Fibroblast of lung (primary cell): ENCODE measurements at regions not wholly inside any gene's neighbourhood (a gene's known extent, or its start where the extent isn't known, plus 50 kb on each side); places are given as distances from the start of the nearest gene placed in this dataset.

Experiments used
- DNase-seq, 2 donors: peaks; one replicate each; pipeline versions ENCODE4 v3.0.0 to v3.0.0-alpha.2; 2010; ENCODE audit warnings: low read depth in 2 of 2
- H2AFZ ChIP-seq: 2 replicates; pipeline ENCODE4 v1.5.1; 2012; ENCODE audit warnings: low read length, control low read depth, inconsistent platforms
- H3K27ac ChIP-seq: 2 replicates; pipeline ENCODE4 v1.5.1; 2011; ENCODE audit warnings: low read length, control low read depth; ENCODE audit not compliant: insufficient read depth
- H3K27me3 ChIP-seq: 2 replicates; pipeline ENCODE4 v1.5.1; 2011; ENCODE audit warnings: mild to moderate bottlenecking, low read length; ENCODE audit not compliant: control insufficient read depth, insufficient read depth
- H3K36me3 ChIP-seq: 2 replicates; pipeline ENCODE4 v1.5.1; 2011; ENCODE audit warnings: low read length; ENCODE audit not compliant: control insufficient read depth, insufficient read depth
- H3K4me1 ChIP-seq: 2 replicates; pipeline ENCODE4 v1.5.1; 2011; ENCODE audit warnings: low read length; ENCODE audit not compliant: control insufficient read depth, insufficient read depth; ENCODE audit errors: extremely low read depth
- H3K4me2 ChIP-seq: 2 replicates; pipeline ENCODE4 v1.5.1; 2011; ENCODE audit warnings: low read length, control low read depth; ENCODE audit not compliant: insufficient read depth; ENCODE audit errors: extremely low read depth
- H3K4me3 ChIP-seq, 4 experiments: fragments of 200-600 bp in 1 of 4; sonication (generic) in 1 of 4; replicated peaks in 1 of 4; 2 replicates each; pipeline ENCODE4 v1.5.1; 2011 to 2016; ENCODE audit warnings: low read length in 4 of 4, low read depth in 3 of 4, mild to moderate bottlenecking in 3 of 4, control low read depth in 2 of 4, inconsistent platforms in 1 of 4, mixed read lengths in 1 of 4; ENCODE audit not compliant: insufficient read depth in 1 of 4; ENCODE audit errors: control extremely low read depth in 1 of 4
- H3K79me2 ChIP-seq: 2 replicates; pipeline ENCODE4 v1.5.1; 2012; ENCODE audit warnings: mild to moderate bottlenecking, low read length, inconsistent platforms; ENCODE audit not compliant: control insufficient read depth, insufficient read depth
- H3K9ac ChIP-seq: 2 replicates; pipeline ENCODE4 v1.5.1; 2011; ENCODE audit warnings: mild to moderate bottlenecking, low read length, control low read depth; ENCODE audit not compliant: insufficient read depth
- H3K9me3 ChIP-seq: 2 replicates; pipeline ENCODE4 v1.5.1; 2012; ENCODE audit warnings: low read depth, low read length; ENCODE audit not compliant: control insufficient read depth, insufficient read depth
- H4K20me1 ChIP-seq: 2 replicates; pipeline ENCODE4 v1.5.1; 2011; ENCODE audit warnings: low read length; ENCODE audit not compliant: control insufficient read depth, insufficient read depth; ENCODE audit errors: extremely low read depth
- CTCF ChIP-seq, 2 donors: IDR thresholded peaks in 1 of 2; conservative IDR thresholded peaks in 1 of 2; 1 replicate in 1 of 2; 2 replicates in 1 of 2; pipeline ENCODE4 v1.5.1; 2011 to 2012; ENCODE audit warnings: low read length in 2 of 2, control low read depth in 1 of 2, inconsistent platforms in 1 of 2, low read depth in 1 of 2, mild to moderate bottlenecking in 1 of 2
- EZH2 ChIP-seq: IDR thresholded peaks from 2 replicates; pipeline ENCODE4 v1.5.1; 2012; ENCODE audit warnings: low read length, control low read depth, mild to moderate bottlenecking; ENCODE audit errors: missing control alignments

- no peak overlapping the region for H3K4me2 ChIP-seq
- no peaks in the 10 kb centered on the region for H3K27me3 ChIP-seq
- H3K9me3 ChIP-seq: no peaks in the 10 kb centered on the region
- no peak overlapping the region for H3K4me3 ChIP-seq
- no peak overlapping the region for H3K9ac ChIP-seq
- H3K4me1 ChIP-seq: no peaks in the 10 kb centered on the region
- H3K79me2 ChIP-seq: no peaks in the 10 kb centered on the region
- no peak overlapping the region for H3K27ac ChIP-seq
- DNase-seq: no peak
- H3K36me3 ChIP-seq: no peaks in the 10 kb centered on the region
- TF ChIP-seq EZH2: no peak
- TF ChIP-seq CTCF (conservative IDR thresholded peaks at IDR 0.05 in 1 of 2, IDR thresholded peaks at IDR 0.05 in 1 of 2; ENCODE audit: low read depth in 1 of 2, low read length in 2 of 2): no peak
- no peak overlapping the region for H2AFZ ChIP-seq
- H4K20me1 ChIP-seq: no peaks in the 10 kb centered on the region
These were observed 111.6 kb downstream of the SIPA1L2 start for GRCh38 chr1:232518349-232518748.

GRCh38 chr1:232517204-232517603 lies 112.7 kb downstream of the SIPA1L2 start:
- no peaks in the 10 kb centered on the region for H3K36me3 ChIP-seq
- no peak for TF ChIP-seq CTCF (conservative IDR thresholded peaks at IDR 0.05 in 1 of 2, IDR thresholded peaks at IDR 0.05 in 1 of 2; ENCODE audit: low read depth in 1 of 2, low read length in 2 of 2)
- TF ChIP-seq EZH2: no peak
- DNase-seq: no peak

GRCh38 chr1:232515706-232516105 lies 114.2 kb downstream of the SIPA1L2 start:
- TF ChIP-seq CTCF (conservative IDR thresholded peaks at IDR 0.05 in 1 of 2, IDR thresholded peaks at IDR 0.05 in 1 of 2; ENCODE audit: low read depth in 1 of 2, low read length in 2 of 2) (no peak), EZH2 (no peak)
- no peak overlapping the region for H3K4me2 ChIP-seq
- H4K20me1 ChIP-seq: no peaks in the 10 kb centered on the region
- H3K27me3 ChIP-seq: no peaks in the 10 kb centered on the region
- DNase-seq: no peak
- H3K36me3 ChIP-seq: no peaks in the 10 kb centered on the region
- H3K79me2 ChIP-seq: no peaks in the 10 kb centered on the region
- H3K9ac ChIP-seq: no peak overlapping the region
- H3K4me3 ChIP-seq: no peak overlapping the region
- no peak overlapping the region for H2AFZ ChIP-seq
- H3K4me1 ChIP-seq: no peaks in the 10 kb centered on the region
- no peak overlapping the region for H3K27ac ChIP-seq
- H3K9me3 ChIP-seq: no peaks in the 10 kb centered on the region

More at GRCh38 chr1:232517204-232517603, 112.7 kb downstream of the SIPA1L2 start:
- Histone ChIP-seq H3K9ac (no peak overlapping the region), H3K4me3 (no peak overlapping the region), H3K27ac (no peak overlapping the region), H3K27me3 (no peaks in the 10 kb centered on the region), H4K20me1 (no peaks in the 10 kb centered on the region), H2AFZ (no peak overlapping the region), H3K4me1 (no peaks in the 10 kb centered on the region), H3K9me3 (no peaks in the 10 kb centered on the region), H3K79me2 (no peaks in the 10 kb centered on the region), H3K4me2 (no peak overlapping the region)
